ENCODE measurements at regions not wholly inside any gene's neighbourhood (a gene's known extent, or its start where the extent isn't known, plus 50 kb on each side); places are given as distances from the start of the nearest gene placed in this dataset.

DNA sequence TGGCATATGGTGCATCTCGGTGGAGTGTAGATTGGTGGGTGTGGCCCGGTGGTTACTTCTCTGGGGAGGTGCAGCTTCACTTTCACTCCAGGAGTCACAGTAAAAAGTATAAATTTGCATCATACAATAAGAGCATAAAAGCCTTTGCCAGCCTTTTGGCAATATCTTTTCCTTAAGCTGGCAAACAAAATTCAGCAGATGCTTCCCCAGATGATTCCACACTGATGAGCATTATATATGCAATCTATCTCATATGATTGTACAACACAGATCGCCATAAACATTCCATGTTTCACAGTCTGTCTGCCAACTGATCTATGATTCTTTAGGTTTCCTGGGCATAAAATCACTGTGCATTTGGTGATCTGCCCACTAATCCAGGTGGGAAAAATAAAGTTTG is 120.2 kb upstream of the ALCAM start:
- H3K9me2 ChIP-seq (replicated peaks; ENCODE audit: insufficient read depth, low read length): no peaks in the 10 kb centered on the region

GRCh38 chr3:105253225-105253624 is 113.5 kb upstream of the ALCAM start:
- H3F3A ChIP-seq (ENCODE audit: insufficient read depth, low read length): no peaks in the 10 kb centered on the region
- no peak overlapping the region for H2AFZ ChIP-seq (ENCODE audit: low read length)
- H3K4me3 ChIP-seq (ENCODE audit: low read length): no peak overlapping the region
- no peaks in the 10 kb centered on the region for H3K9me2 ChIP-seq (replicated peaks; ENCODE audit: insufficient read depth, low read length)
- no peak overlapping the region for H3K27ac ChIP-seq (ENCODE audit: low read length)
- H3K79me2 ChIP-seq (ENCODE audit: low read length): no peaks in the 10 kb centered on the region
- TF ChIP-seq CTCF (IDR thresholded peaks at IDR 0.05; ENCODE audit: low read length): no peak
- no peaks in the 10 kb centered on the region for H4K20me1 ChIP-seq (ENCODE audit: insufficient read depth, low read length)
- DNase-seq: no peak
- no peaks in the 10 kb centered on the region for H3K4me1 ChIP-seq (ENCODE audit: low read length)
- no peaks in the 10 kb centered on the region for H3K9me3 ChIP-seq (replicated peaks; ENCODE audit: insufficient read depth, low read length)
- H3K36me3 ChIP-seq (replicated peaks; ENCODE audit: insufficient read depth, low read length): no peaks in the 10 kb centered on the region
- no peaks in the 10 kb centered on the region for H3K27me3 ChIP-seq (replicated peaks; ENCODE audit: insufficient read depth, low read length)
- no peak overlapping the region for H3K4me2 ChIP-seq (ENCODE audit: low read depth, low read length)
- no peak overlapping the region for H3K9ac ChIP-seq (ENCODE audit: low read length)

More for the DNA sequence above, 120.2 kb upstream of the ALCAM start:
- Histone ChIP-seq H3K27me3 (replicated peaks; ENCODE audit: insufficient read depth, low read length) (no peaks in the 10 kb centered on the region), H3K9me3 (replicated peaks; ENCODE audit: insufficient read depth, low read length) (no peaks in the 10 kb centered on the region), H3K4me1 (ENCODE audit: low read length) (no peaks in the 10 kb centered on the region), H3K9ac (ENCODE audit: low read length) (no peak overlapping the region), H2AFZ (ENCODE audit: low read length) (no peak overlapping the region), H3K4me2 (ENCODE audit: low read depth, low read length) (no peak overlapping the region), H3K36me3 (replicated peaks; ENCODE audit: insufficient read depth, low read length) (no peaks in the 10 kb centered on the region), H3K79me2 (ENCODE audit: low read length) (no peaks in the 10 kb centered on the region), H3K27ac (ENCODE audit: low read length) (no peak overlapping the region), H3K4me3 (ENCODE audit: low read length) (no peak overlapping the region), H3F3A (ENCODE audit: insufficient read depth, low read length) (no peaks in the 10 kb centered on the region), H4K20me1 (ENCODE audit: insufficient read depth, low read length) (no peaks in the 10 kb centered on the region)
- DNase-seq: no peak
- TF ChIP-seq CTCF (IDR thresholded peaks at IDR 0.05; ENCODE audit: low read length): no peak
- no peak for TF ChIP-seq EZH2phosphoT487 (IDR thresholded peaks at IDR 0.05; ENCODE audit: low read length)
- TF ChIP-seq EZH2 (optimal IDR thresholded peaks at IDR 0.05; ENCODE audit: low read depth, low read length): no peak

DNA sequence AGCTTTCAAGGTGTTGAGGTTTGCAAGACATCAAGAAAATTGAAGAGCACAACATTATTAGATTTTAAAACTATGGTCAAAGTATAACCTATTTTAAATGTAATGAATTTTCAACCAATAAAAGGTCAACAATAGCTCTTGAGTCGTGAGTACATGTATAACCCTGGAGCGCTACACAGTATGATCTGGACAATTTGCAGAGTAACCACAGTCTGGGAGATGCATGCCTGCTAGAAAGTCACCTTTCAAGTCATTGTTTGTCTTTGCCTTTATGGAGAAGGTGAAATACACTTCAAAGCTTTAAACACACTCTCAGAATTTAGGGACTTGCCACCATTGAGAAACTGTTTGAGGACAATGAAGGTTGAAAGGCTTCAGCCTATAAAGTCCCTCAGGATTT is 112.6 kb upstream of the ALCAM start:
- Histone ChIP-seq H3K27me3 (replicated peaks; ENCODE audit: insufficient read depth, low read length) (no peaks in the 10 kb centered on the region), H3K9me2 (replicated peaks; ENCODE audit: insufficient read depth, low read length) (no peaks in the 10 kb centered on the region), H3K4me1 (ENCODE audit: low read length) (no peaks in the 10 kb centered on the region), H3F3A (ENCODE audit: insufficient read depth, low read length) (no peaks in the 10 kb centered on the region), H3K4me2 (ENCODE audit: low read depth, low read length) (no peak overlapping the region), H3K36me3 (replicated peaks; ENCODE audit: insufficient read depth, low read length) (no peaks in the 10 kb centered on the region), H3K79me2 (ENCODE audit: low read length) (no peaks in the 10 kb centered on the region), H2AFZ (ENCODE audit: low read length) (no peak overlapping the region), H4K20me1 (ENCODE audit: insufficient read depth, low read length) (no peaks in the 10 kb centered on the region), H3K9me3 (replicated peaks; ENCODE audit: insufficient read depth, low read length) (no peaks in the 10 kb centered on the region), H3K9ac (ENCODE audit: low read length) (no peak overlapping the region), H3K4me3 (ENCODE audit: low read length) (no peak overlapping the region), H3K27ac (ENCODE audit: low read length) (no peak overlapping the region)
- TF ChIP-seq CTCF (IDR thresholded peaks at IDR 0.05; ENCODE audit: low read length) (no peak), EZH2 (optimal IDR thresholded peaks at IDR 0.05; ENCODE audit: low read depth, low read length) (no peak), EZH2phosphoT487 (IDR thresholded peaks at IDR 0.05; ENCODE audit: low read length) (no peak)
- DNase-seq: no peak

Data from MM.1S (cell line).